NT2/D1 (cell line): ENCODE measurements at regions not wholly inside any gene's neighbourhood (a gene's known extent, or its start where the extent isn't known, plus 50 kb on each side); places are given as distances from the start of the nearest gene placed in this dataset.

Experiments
- YY1 ChIP-seq: IDR thresholded peaks from 2 replicates; pipeline ENCODE4 v1.6.1; 2011; ENCODE audit not compliant: insufficient read length, insufficient read depth
- ZNF274 ChIP-seq: IDR thresholded peaks from 2 replicates; pipeline ENCODE4 v1.6.1; 2011; ENCODE audit warnings: mild to moderate bottlenecking, low read depth, low read length

DNA sequence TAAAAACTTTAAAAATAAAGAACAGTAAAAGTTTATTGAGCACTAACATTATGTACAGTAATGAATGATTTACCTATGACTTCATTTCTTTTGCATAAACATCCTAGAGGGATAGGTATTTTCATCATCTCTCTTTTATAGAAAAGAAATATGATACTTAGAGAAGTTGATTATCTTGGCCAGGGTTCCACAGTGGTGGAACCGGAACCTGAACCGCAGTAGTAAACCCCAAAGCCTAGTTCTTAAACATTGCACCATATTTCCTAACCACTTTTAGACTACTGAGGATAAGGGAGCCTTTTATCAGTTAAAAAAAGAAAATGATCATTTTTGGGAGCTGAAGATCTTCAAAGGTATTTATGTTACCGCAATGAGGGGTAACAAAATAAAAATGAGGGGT, 205.7 kb upstream of the SGCD start:
- no peak for TF ChIP-seq ZNF274
- no peak for TF ChIP-seq YY1
